Loucy (cell line): ENCODE measurements at regions not wholly inside any gene's neighbourhood (a gene's known extent, or its start where the extent isn't known, plus 50 kb on each side); places are given as distances from the start of the nearest gene placed in this dataset.

ENCODE experiments used
- H2AFZ ChIP-seq: fragments of 200-600 bp; sonication (generic); 2 replicates; pipeline ENCODE4 v1.6.0; 2016; ENCODE audit warnings: antibody characterized with exemption, mild to moderate bottlenecking, low read length, moderate library complexity
- H3F3A ChIP-seq: fragments of 200-600 bp; 2 replicates; pipeline ENCODE4 v1.6.0; 2016; ENCODE audit warnings: antibody characterized with exemption, low read depth, mild to moderate bottlenecking
- H3K27me3 ChIP-seq: fragments of 200-600 bp; sonication (generic); 2 replicates; pipeline ENCODE4 v1.6.1; 2014; ENCODE audit warnings: low read length, mild to moderate bottlenecking; ENCODE audit not compliant: insufficient read depth, poor library complexity, severe bottlenecking
- H3K36me3 ChIP-seq: fragments of 200-600 bp; sonication (generic); 2 replicates; pipeline ENCODE4 v1.6.1; 2016; ENCODE audit warnings: low read length; ENCODE audit not compliant: insufficient read depth
- H3K4me1 ChIP-seq: fragments of 200-600 bp; sonication (generic); 2 replicates; pipeline ENCODE4 v1.5.1; 2014; ENCODE audit warnings: low read length, mild to moderate bottlenecking; ENCODE audit not compliant: insufficient read depth, poor library complexity, severe bottlenecking
- H3K4me2 ChIP-seq: fragments of 200-600 bp; sonication (generic); 2 replicates; pipeline ENCODE4 v1.6.0; 2014; ENCODE audit warnings: antibody characterized with exemption, low read length, low read depth, mild to moderate bottlenecking; ENCODE audit not compliant: poor library complexity, severe bottlenecking
- H3K4me3 ChIP-seq: fragments of 200-600 bp; sonication (generic); 2 replicates; pipeline ENCODE4 v1.5.1; 2014; ENCODE audit warnings: low read length, mild to moderate bottlenecking, mixed read lengths; ENCODE audit not compliant: poor library complexity, severe bottlenecking
- H3K79me2 ChIP-seq: fragments of 200-600 bp; sonication (generic); 2 replicates; pipeline ENCODE4 v1.6.1; 2014; ENCODE audit warnings: low read length; ENCODE audit not compliant: insufficient read depth
- H3K9ac ChIP-seq: fragments of 200-600 bp; sonication (generic); 2 replicates; pipeline ENCODE4 v1.6.0; 2014; ENCODE audit warnings: mild to moderate bottlenecking, low read depth, low read length, moderate library complexity; ENCODE audit not compliant: poor library complexity, severe bottlenecking
- H3K9me2 ChIP-seq: fragments of 200-600 bp; sonication (generic); replicated peaks from 2 replicates; pipeline ENCODE4 v1.6.1; 2016; ENCODE audit warnings: low read depth, low read length, mixed read lengths
- H3K9me3 ChIP-seq: fragments of 200-600 bp; sonication (generic); 2 replicates; pipeline ENCODE4 v1.6.1; 2014; ENCODE audit warnings: mild to moderate bottlenecking, antibody characterized with exemption, low read length, low read depth; ENCODE audit not compliant: insufficient read depth
- H4K20me1 ChIP-seq: fragments of 200-600 bp; sonication (generic); 2 replicates; pipeline ENCODE4 v1.6.0; 2014; ENCODE audit warnings: antibody characterized with exemption, low read length, mild to moderate bottlenecking; ENCODE audit not compliant: insufficient read depth, poor library complexity, severe bottlenecking
- CTCF ChIP-seq: fragments of 200-600 bp; sonication (generic); conservative IDR thresholded peaks from 2 replicates; pipeline ENCODE4 v1.5.1; 2014; ENCODE audit warnings: mild to moderate bottlenecking, antibody characterized with exemption, low read length
- EZH2phosphoT487 ChIP-seq: fragments of 200-600 bp; IDR thresholded peaks from 2 replicates; pipeline ENCODE4 v1.6.1; 2018; ENCODE audit warnings: antibody characterized with exemption, mild to moderate bottlenecking, moderate library complexity, borderline replicate concordance

GRCh38 chr1:242623756-242624155 lies 99.3 kb upstream of the PLD5 start:
- Histone ChIP-seq H3K9me3 (peaks cover 2% of the 10 kb centered on the region; the same call in 1 of the 2 replicates), H3K9ac (no peak overlapping the region), H3K9me2 (no peaks in the 10 kb centered on the region), H3K4me2 (no peak overlapping the region), H3K4me3 (no peak overlapping the region), H4K20me1 (no peaks in the 10 kb centered on the region), H3K79me2 (no peaks in the 10 kb centered on the region), H3F3A (no peaks in the 10 kb centered on the region), H2AFZ (no peak overlapping the region), H3K27me3 (no peaks in the 10 kb centered on the region), H3K4me1 (no peaks in the 10 kb centered on the region), H3K36me3 (no peaks in the 10 kb centered on the region)
- TF ChIP-seq EZH2phosphoT487: no peak
- no peak for TF ChIP-seq CTCF

DNA sequence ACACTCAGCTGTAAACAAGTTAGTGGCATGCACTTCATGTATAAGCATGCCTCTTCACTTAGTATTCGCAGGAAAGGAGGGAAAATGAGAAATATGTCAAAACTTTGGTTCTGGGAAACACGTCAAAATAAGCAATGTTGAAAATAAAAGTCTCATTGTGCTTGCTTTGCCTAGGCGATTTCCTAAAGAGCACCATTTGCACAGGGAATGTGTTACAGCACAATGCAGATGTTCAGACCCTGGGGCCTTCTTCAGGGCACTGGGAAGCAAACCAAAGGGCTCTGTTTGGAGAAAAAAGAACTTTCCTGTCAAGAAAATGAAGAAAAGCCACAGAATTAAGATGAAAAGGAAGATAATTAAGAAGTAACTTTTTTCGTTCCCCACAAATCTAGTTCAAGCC lies 98.6 kb upstream of the PLD5 start:
- Histone ChIP-seq H3F3A (no peaks in the 10 kb centered on the region), H3K36me3 (no peaks in the 10 kb centered on the region), H3K79me2 (no peaks in the 10 kb centered on the region), H2AFZ (no peak overlapping the region), H3K4me1 (no peaks in the 10 kb centered on the region), H3K27me3 (no peaks in the 10 kb centered on the region), H3K9ac (no peak overlapping the region), H3K9me3 (peaks cover 2% of the 10 kb centered on the region; the same call in 1 of the 2 replicates), H3K4me3 (no peak overlapping the region), H3K9me2 (no peaks in the 10 kb centered on the region), H4K20me1 (no peaks in the 10 kb centered on the region), H3K4me2 (no peak overlapping the region)
- no peak for TF ChIP-seq EZH2phosphoT487
- no peak for TF ChIP-seq CTCF

DNA sequence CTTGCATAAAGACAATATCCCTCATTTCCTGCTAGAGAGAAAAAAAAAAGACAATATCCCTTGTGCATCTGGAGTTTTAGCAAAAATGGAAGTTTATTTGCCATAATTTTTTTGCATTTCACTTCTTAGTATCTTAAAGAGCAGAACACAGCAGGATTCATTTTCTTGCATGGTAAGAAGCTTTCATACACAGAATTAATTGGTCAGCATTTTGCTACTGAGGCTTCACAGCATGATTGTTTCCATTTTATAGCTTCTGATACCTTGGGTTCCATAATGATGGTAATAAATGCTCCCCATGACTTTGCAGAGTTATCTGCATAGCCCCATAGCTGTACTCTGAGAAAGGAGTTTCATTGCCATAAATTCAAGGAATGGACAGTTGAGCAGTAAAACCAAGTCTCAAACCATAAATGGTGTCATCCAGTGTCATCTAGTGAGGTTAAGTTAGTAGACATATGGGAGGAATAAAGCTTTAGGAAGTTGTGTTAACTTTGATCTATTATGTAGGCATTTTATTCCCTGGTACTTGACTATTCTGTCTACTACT lies 88.8 kb upstream of the PLD5 start:
- TF ChIP-seq CTCF (no peak), EZH2phosphoT487 (no peak)
- no peaks in the 10 kb centered on the region for H3F3A ChIP-seq
- no peak overlapping the region for H3K4me3 ChIP-seq
- no peak overlapping the region for H3K4me2 ChIP-seq
- no peaks in the 10 kb centered on the region for H3K9me3 ChIP-seq
- H3K36me3 ChIP-seq: no peaks in the 10 kb centered on the region
- H3K79me2 ChIP-seq: no peaks in the 10 kb centered on the region
- no peaks in the 10 kb centered on the region for H3K9me2 ChIP-seq
- no peaks in the 10 kb centered on the region for H3K4me1 ChIP-seq
- no peaks in the 10 kb centered on the region for H4K20me1 ChIP-seq
- H3K9ac ChIP-seq: no peak overlapping the region
- no peaks in the 10 kb centered on the region for H3K27me3 ChIP-seq
- H2AFZ ChIP-seq: no peak overlapping the region
